GM23338 (cell line): ENCODE measurements at regions not wholly inside any gene's neighbourhood (a gene's known extent, or its start where the extent isn't known, plus 50 kb on each side); places are given as distances from the start of the nearest gene placed in this dataset.

Experiments
- ATAC-seq: fragments of 200-7000 bp; cut with Tn5 transposase; 3 replicates; pipeline ENCODE4 v1.9.1; 2020
- DNase-seq: peaks from one replicate; pipeline ENCODE4 v3.0.0-alpha.2; 2015; ENCODE audit warnings: low spot score
- H2AFZ ChIP-seq: fragments of 200-600 bp; sonication (generic); 2 replicates; pipeline ENCODE4 v1.8.0; 2016; ENCODE audit warnings: antibody characterized with exemption, mild to moderate bottlenecking, moderate library complexity
- H3F3A ChIP-seq: fragments of 200-600 bp; sonication (generic); replicated peaks from 2 replicates; pipeline ENCODE4 v1.8.0; 2017; ENCODE audit warnings: antibody characterized with exemption, mixed run types, low read depth
- H3K27ac ChIP-seq: fragments of 200-600 bp; sonication (generic); 2 replicates; pipeline ENCODE4 v1.6.1; 2016; ENCODE audit warnings: low read depth
- H3K27me3 ChIP-seq: fragments of 200-600 bp; sonication (generic); 2 replicates; pipeline ENCODE4 v1.8.0; 2016; ENCODE audit warnings: mild to moderate bottlenecking, mixed run types, moderate library complexity; ENCODE audit not compliant: insufficient read depth
- H3K36me3 ChIP-seq: fragments of 200-600 bp; sonication (generic); 2 replicates; pipeline ENCODE4 v1.8.0; 2016; ENCODE audit warnings: mild to moderate bottlenecking; ENCODE audit not compliant: insufficient read depth
- H3K4me1 ChIP-seq: fragments of 200-600 bp; sonication (generic); 2 replicates; pipeline ENCODE4 v1.8.0; 2016; ENCODE audit warnings: mild to moderate bottlenecking, moderate library complexity; ENCODE audit not compliant: insufficient read depth
- H3K4me2 ChIP-seq: fragments of 200-600 bp; sonication (generic); 2 replicates; pipeline ENCODE4 v1.7.1; 2017; ENCODE audit warnings: mixed run types
- H3K4me3 ChIP-seq: fragments of 200-600 bp; sonication (generic); 2 replicates; pipeline ENCODE4 v1.6.1; 2016; ENCODE audit warnings: mixed run types
- H3K79me2 ChIP-seq: fragments of 200-600 bp; sonication (generic); replicated peaks from 2 replicates; pipeline ENCODE4 v1.8.0; 2017; ENCODE audit warnings: mild to moderate bottlenecking; ENCODE audit not compliant: insufficient read depth
- H3K9me2 ChIP-seq: fragments of 200-600 bp; sonication (generic); 2 replicates; pipeline ENCODE4 v1.8.0; 2017; ENCODE audit not compliant: insufficient read depth
- H4K20me1 ChIP-seq: fragments of 200-600 bp; sonication (generic); replicated peaks from 2 replicates; pipeline ENCODE4 v1.8.0; 2017; ENCODE audit warnings: mild to moderate bottlenecking; ENCODE audit not compliant: insufficient read depth
- H3K27ac Mint-ChIP-seq: 2 replicates; pipeline ENCODE4 v1.8.0; 2020; ENCODE audit warnings: inconsistent platforms, mild to moderate bottlenecking, moderate library complexity, mixed read lengths
- H3K27me3 Mint-ChIP-seq: 3 replicates; pipeline ENCODE4 v1.8.0; 2022; ENCODE audit warnings: low read depth, mild to moderate bottlenecking, moderate library complexity, mixed read lengths, inconsistent platforms; ENCODE audit not compliant: insufficient read depth, poor library complexity
- H3K36me3 Mint-ChIP-seq: 3 replicates; pipeline ENCODE4 v1.8.0; 2021; ENCODE audit warnings: low read depth, mild to moderate bottlenecking, inconsistent platforms, moderate library complexity, mixed read lengths
- H3K4me1 Mint-ChIP-seq: 3 replicates; pipeline ENCODE4 v1.8.0; 2020; ENCODE audit warnings: mild to moderate bottlenecking, inconsistent platforms, mixed read lengths
- H3K4me3 Mint-ChIP-seq: 3 replicates; pipeline ENCODE4 v1.8.0; 2021; ENCODE audit warnings: moderate library complexity, mild to moderate bottlenecking, inconsistent platforms, mixed read lengths
- H3K9me3 Mint-ChIP-seq: 3 replicates; pipeline ENCODE4 v1.8.0; 2020; ENCODE audit warnings: moderate library complexity, mild to moderate bottlenecking, inconsistent platforms, mixed read lengths
- CREB1 ChIP-seq: fragments of 250-450 bp; sonication (Bioruptor Pico); IDR thresholded peaks from 2 replicates; pipeline ENCODE4 v1.5.0; 2020; ENCODE audit warnings: low read depth, mild to moderate bottlenecking, moderate library complexity
- CTCF ChIP-seq, 2 experiments: fragments of 200-600 bp in 1 of 2; sonication (generic) in 1 of 2; conservative IDR thresholded peaks; 2 replicates each; pipeline versions ENCODE4 v1.5.1 to v1.6.1; 2016 to 2017; ENCODE audit warnings: antibody characterized with exemption in 2 of 2, low read depth in 2 of 2, mild to moderate bottlenecking in 2 of 2, moderate library complexity in 1 of 2
- ETS1 ChIP-seq: IDR thresholded peaks from 2 replicates; pipeline ENCODE4 v1.6.1; 2016; ENCODE audit warnings: antibody characterized with exemption
- EZH2 ChIP-seq: fragments of 200-600 bp; sonication (generic); IDR thresholded peaks from one replicate; pipeline ENCODE4 v1.8.0; 2017; ENCODE audit warnings: antibody characterized with exemption, mild to moderate bottlenecking, low read depth; ENCODE audit not compliant: unreplicated experiment
- JUNB ChIP-seq: IDR thresholded peaks from one replicate; pipeline ENCODE4 v1.6.1; 2016; ENCODE audit warnings: antibody characterized with exemption; ENCODE audit not compliant: unreplicated experiment
- NANOG ChIP-seq: IDR thresholded peaks from 2 replicates; pipeline ENCODE4 v1.6.1; 2016; ENCODE audit warnings: antibody characterized with exemption, borderline replicate concordance
- POLR2AphosphoS5 ChIP-seq: IDR thresholded peaks from 2 replicates; pipeline ENCODE4 v1.6.1; 2016; ENCODE audit warnings: antibody characterized with exemption, low read depth
- STAT1 ChIP-seq: IDR thresholded peaks from one replicate; pipeline ENCODE4 v1.6.1; 2016; ENCODE audit warnings: antibody characterized with exemption; ENCODE audit not compliant: unreplicated experiment
- ZNF114 ChIP-seq: fragments of 250-450 bp; sonication (Bioruptor Pico); IDR thresholded peaks from 2 replicates; pipeline ENCODE4 v1.5.0; 2020; ENCODE audit warnings: mild to moderate bottlenecking, moderate library complexity
- ZNF331 ChIP-seq: fragments of 250-450 bp; sonication (Bioruptor Pico); IDR thresholded peaks from 2 replicates; pipeline ENCODE4 v1.5.0; 2020; ENCODE audit warnings: low read depth, mild to moderate bottlenecking, moderate library complexity
- TF ChIP-seq, protein P1 (sequence below): fragments of 250-450 bp; sonication (Bioruptor Pico); IDR thresholded peaks from 2 replicates; pipeline ENCODE4 v1.5.0; 2020; ENCODE audit warnings: mild to moderate bottlenecking, moderate library complexity

DNA sequence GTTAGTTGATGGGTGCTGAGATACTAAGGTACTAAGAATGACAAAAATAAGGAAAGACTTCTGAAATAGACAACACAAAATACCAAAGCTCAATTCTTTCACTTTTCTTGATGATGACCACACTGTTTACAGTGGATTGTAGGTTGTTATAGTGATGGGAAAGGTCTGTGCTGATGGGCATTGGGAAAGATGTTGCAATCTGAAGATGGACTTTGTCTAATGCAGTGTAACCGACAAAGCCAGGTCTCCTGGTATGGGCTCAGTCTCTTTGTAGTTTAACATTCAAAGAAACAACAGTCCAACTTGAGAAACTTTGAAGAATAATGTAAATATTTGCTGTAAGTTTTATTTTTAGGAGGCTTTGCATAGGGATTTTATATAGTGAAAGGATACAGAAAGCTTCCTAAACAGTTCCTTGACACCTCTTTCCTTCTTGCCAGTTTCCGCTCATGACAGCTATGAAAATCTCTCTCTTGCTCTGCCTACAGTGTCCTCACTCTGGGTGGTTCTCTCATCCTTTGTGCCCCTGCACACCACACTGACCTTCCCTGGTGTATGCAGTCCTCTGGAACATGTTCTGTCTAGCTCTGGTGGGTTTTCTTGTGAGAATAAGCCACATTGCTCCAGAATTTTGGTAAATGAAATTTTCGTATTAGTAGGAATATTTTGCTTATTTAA is 172.2 kb downstream of the KCNRG start (continued):
- TF ChIP-seq, protein P1, sequence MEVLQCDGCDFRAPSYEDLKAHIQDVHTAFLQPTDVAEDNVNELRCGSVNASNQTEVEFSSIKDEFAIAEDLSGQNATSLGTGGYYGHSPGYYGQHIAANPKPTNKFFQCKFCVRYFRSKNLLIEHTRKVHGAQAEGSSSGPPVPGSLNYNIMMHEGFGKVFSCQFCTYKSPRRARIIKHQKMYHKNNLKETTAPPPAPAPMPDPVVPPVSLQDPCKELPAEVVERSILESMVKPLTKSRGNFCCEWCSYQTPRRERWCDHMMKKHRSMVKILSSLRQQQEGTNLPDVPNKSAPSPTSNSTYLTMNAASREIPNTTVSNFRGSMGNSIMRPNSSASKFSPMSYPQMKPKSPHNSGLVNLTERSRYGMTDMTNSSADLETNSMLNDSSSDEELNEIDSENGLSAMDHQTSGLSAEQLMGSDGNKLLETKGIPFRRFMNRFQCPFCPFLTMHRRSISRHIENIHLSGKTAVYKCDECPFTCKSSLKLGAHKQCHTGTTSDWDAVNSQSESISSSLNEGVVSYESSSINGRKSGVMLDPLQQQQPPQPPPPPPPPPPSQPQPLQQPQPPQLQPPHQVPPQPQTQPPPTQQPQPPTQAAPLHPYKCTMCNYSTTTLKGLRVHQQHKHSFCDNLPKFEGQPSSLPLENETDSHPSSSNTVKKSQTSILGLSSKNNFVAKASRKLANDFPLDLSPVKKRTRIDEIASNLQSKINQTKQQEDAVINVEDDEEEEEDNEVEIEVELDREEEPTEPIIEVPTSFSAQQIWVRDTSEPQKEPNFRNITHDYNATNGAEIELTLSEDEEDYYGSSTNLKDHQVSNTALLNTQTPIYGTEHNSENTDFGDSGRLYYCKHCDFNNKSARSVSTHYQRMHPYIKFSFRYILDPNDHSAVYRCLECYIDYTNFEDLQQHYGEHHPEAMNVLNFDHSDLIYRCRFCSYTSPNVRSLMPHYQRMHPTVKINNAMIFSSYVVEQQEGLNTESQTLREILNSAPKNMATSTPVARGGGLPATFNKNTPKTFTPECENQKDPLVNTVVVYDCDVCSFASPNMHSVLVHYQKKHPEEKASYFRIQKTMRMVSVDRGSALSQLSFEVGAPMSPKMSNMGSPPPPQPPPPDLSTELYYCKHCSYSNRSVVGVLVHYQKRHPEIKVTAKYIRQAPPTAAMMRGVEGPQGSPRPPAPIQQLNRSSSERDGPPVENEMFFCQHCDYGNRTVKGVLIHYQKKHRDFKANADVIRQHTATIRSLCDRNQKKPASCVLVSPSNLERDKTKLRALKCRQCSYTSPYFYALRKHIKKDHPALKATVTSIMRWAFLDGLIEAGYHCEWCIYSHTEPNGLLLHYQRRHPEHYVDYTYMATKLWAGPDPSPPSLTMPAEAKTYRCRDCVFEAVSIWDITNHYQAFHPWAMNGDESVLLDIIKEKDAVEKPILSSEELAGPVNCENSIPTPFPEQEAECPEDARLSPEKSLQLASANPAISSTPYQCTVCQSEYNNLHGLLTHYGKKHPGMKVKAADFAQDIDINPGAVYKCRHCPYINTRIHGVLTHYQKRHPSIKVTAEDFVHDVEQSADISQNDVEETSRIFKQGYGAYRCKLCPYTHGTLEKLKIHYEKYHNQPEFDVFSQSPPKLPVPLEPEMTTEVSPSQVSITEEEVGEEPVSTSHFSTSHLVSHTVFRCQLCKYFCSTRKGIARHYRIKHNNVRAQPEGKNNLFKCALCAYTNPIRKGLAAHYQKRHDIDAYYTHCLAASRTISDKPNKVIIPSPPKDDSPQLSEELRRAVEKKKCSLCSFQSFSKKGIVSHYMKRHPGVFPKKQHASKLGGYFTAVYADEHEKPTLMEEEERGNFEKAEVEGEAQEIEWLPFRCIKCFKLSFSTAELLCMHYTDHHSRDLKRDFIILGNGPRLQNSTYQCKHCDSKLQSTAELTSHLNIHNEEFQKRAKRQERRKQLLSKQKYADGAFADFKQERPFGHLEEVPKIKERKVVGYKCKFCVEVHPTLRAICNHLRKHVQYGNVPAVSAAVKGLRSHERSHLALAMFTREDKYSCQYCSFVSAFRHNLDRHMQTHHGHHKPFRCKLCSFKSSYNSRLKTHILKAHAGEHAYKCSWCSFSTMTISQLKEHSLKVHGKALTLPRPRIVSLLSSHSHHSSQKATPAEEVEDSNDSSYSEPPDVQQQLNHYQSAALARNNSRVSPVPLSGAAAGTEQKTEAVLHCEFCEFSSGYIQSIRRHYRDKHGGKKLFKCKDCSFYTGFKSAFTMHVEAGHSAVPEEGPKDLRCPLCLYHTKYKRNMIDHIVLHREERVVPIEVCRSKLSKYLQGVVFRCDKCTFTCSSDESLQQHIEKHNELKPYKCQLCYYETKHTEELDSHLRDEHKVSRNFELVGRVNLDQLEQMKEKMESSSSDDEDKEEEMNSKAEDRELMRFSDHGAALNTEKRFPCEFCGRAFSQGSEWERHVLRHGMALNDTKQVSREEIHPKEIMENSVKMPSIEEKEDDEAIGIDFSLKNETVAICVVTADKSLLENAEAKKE: no peak
- TF ChIP-seq JUNB (no peak), NANOG (no peak), STAT1 (no peak), ETS1 (no peak), CREB1 (CRISPR knock-in tag) (no peak), POLR2AphosphoS5 (no peak), ZNF331 (CRISPR knock-in tag) (no peak), EZH2 (no peak)

DNA sequence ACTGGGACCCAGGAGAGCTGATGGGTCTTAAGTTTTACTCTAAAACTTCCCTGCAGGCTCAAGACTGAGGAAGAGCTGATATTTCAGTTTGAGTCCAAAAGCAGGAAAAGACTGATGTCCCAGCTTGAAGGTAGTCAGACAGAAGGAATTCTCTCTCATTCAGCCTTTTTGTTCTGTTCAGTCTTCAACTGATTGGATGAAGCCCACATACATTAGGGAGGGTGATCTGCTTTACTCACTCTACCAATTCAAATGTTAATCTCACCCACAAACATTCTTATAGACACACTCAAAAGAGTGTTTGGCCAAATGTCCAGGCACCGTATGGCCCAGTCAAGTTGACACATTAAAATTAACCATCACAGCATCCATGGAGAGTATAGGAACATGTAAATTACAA is 173.5 kb downstream of the KCNRG start:
- H3K36me3 ChIP-seq: no peaks in the 10 kb centered on the region
- Mint-ChIP-seq H3K36me3 (peaks cover 14% of the 10 kb centered on the region), H3K27me3 (no peaks in the 10 kb centered on the region), H3K4me3 (no peak overlapping the region), H3K4me1 (peaks cover 19% of the 10 kb centered on the region), H3K27ac (no peak overlapping the region), H3K9me3 (peaks cover 12% of the 10 kb centered on the region; the same call in 2 of the 3 replicates)
- no peak overlapping the region for H3K27ac ChIP-seq
- peaks cover 8% of the 10 kb centered on the region; the same call in 1 of the 2 replicates for H3K4me1 ChIP-seq
- H4K20me1 ChIP-seq: no peaks in the 10 kb centered on the region
- H3K27me3 ChIP-seq: no peaks in the 10 kb centered on the region
- no peak overlapping the region for H3K4me2 ChIP-seq
- no peak overlapping the region for H2AFZ ChIP-seq
- peaks cover 10% of the 10 kb centered on the region for H3K79me2 ChIP-seq
- no peaks in the 10 kb centered on the region for H3F3A ChIP-seq
- H3K9me2 ChIP-seq: peaks cover 8% of the 10 kb centered on the region; the same call in 1 of the 2 replicates
- no peak for ATAC-seq
- DNase-seq: no peak
- no peak overlapping the region for H3K4me3 ChIP-seq
- TF ChIP-seq ETS1 (no peak), EZH2 (no peak), ZNF114 (no peak), NANOG (no peak), JUNB (no peak), STAT1 (no peak), ZNF331 (CRISPR knock-in tag) (no peak), CTCF (conservative IDR thresholded peaks at IDR 0.05; ENCODE audit: low read depth in 2 of 2) (no peak)
